ENCODE measurements at regions not wholly inside any gene's neighbourhood (a gene's known extent, or its start where the extent isn't known, plus 50 kb on each side); places are given as distances from the start of the nearest gene placed in this dataset.

- H3K4me3 ChIP-seq (ENCODE audit: low read depth, low read length): no peak overlapping the region
- no peak for TF ChIP-seq CTCF (IDR thresholded peaks at IDR 0.05; ENCODE audit: insufficient read depth, low read depth, low read length)
- peak; percentile 91 for DNase-seq (ENCODE audit: low read depth)
Observed at GRCh38 chr19:31223740-31224534, 125.3 kb downstream of the TSHZ3 start.

- no peak for DNase-seq (ENCODE audit: low read depth)
- no peak for TF ChIP-seq CTCF (IDR thresholded peaks at IDR 0.05; ENCODE audit: insufficient read depth, low read depth, low read length)
Observed at GRCh38 chr19:31220540-31220939, 128.7 kb downstream of the TSHZ3 start.

GRCh38 chr19:31214997-31215396 lies 134.2 kb downstream of the TSHZ3 start:
- no peak for TF ChIP-seq CTCF (IDR thresholded peaks at IDR 0.05; ENCODE audit: insufficient read depth, low read depth, low read length)
- H3K4me3 ChIP-seq (ENCODE audit: low read depth, low read length): no peak overlapping the region
- DNase-seq (ENCODE audit: low read depth): no peak

More at GRCh38 chr19:31220540-31220939, 128.7 kb downstream of the TSHZ3 start:
- H3K4me3 ChIP-seq (ENCODE audit: low read depth, low read length): no peak overlapping the region

GRCh38 chr19:31214086-31214485 lies 135.2 kb downstream of the TSHZ3 start:
- H3K4me3 ChIP-seq (ENCODE audit: low read depth, low read length): no peak overlapping the region
- DNase-seq (ENCODE audit: low read depth): peak; percentile 99
- TF ChIP-seq CTCF (IDR thresholded peaks at IDR 0.05; ENCODE audit: insufficient read depth, low read depth, low read length): no peak

- no peak overlapping the region for H3K4me3 ChIP-seq (ENCODE audit: low read depth, low read length)
- no peak for TF ChIP-seq CTCF (IDR thresholded peaks at IDR 0.05; ENCODE audit: insufficient read depth, low read depth, low read length)
- no peak for DNase-seq (ENCODE audit: low read depth)
Observed at GRCh38 chr19:31211088-31211487, 138.1 kb downstream of the TSHZ3 start.

- no peak overlapping the region for H3K4me3 ChIP-seq (ENCODE audit: low read depth, low read length)
- no peak for TF ChIP-seq CTCF (IDR thresholded peaks at IDR 0.05; ENCODE audit: insufficient read depth, low read depth, low read length)
- no peak for DNase-seq (ENCODE audit: low read depth)
Observed at GRCh38 chr19:31205887-31206518, 143.2 kb downstream of the TSHZ3 start.

All from fibroblast of villous mesenchyme (primary cell).